K562 (cell line): ENCODE measurements at regions not wholly inside any gene's neighbourhood (a gene's known extent, or its start where the extent isn't known, plus 50 kb on each side); places are given as distances from the start of the nearest gene placed in this dataset.

Experiments used
- ATAC-seq: fragments of 200-7000 bp; cut with Tn5 transposase; 3 replicates; pipeline ENCODE4 v1.9.1; 2020; ENCODE audit warnings: moderate library complexity
- BruUV-seq: library from RNA; stranded (reverse); fragments of 400-500 nt; replicated peaks from 2 replicates; lab custom pipeline; 2021; lab: Mats Ljungman, UMichigan
- CTCF ChIA-PET: fragments of 300-600 bp; formaldehyde crosslinking; extraction: SDS; loops from one replicate; lab custom pipeline; 2021; ENCODE audit warnings: low intra/inter-chr PET ratio; lab: Yijun Ruan, JAX
- POLR2A ChIA-PET: fragments of 300-600, 350-650 bp; sonication (Branson Sonifier 250); formaldehyde crosslinking; extraction: SDS; loops from one replicate; lab custom pipeline; 2021; ENCODE audit warnings: antibody characterized with exemption, inconsistent platforms; lab: Yijun Ruan, JAX
- DNase-seq, 4 experiments: peaks; one replicate each; pipeline versions ENCODE4 v3.0.0 to v3.0.0-alpha.2; 2011 to 2018; ENCODE audit warnings: low spot score in 3 of 4, mixed read lengths in 3 of 4; ENCODE audit errors: extremely low read depth in 1 of 4
- FAIRE-seq: peaks from 2 replicates; lab custom pipeline; 2011; peaks lifted over from hg19 to GRCh38; lab: Jason Lieb, UNC
- H2AFZ ChIP-seq: 2 replicates; pipeline ENCODE4 v1.6.0; 2011; ENCODE audit warnings: low read depth, low read length, control low read depth, inconsistent platforms
- H3K27ac ChIP-seq: fragments of 200-600 bp; 3 replicates; pipeline ENCODE4 v1.8.0; 2011; ENCODE audit warnings: low read depth, mild to moderate bottlenecking, control low read depth, inconsistent platforms, low read length, moderate library complexity, mixed read lengths; ENCODE audit errors: extremely low read depth
- H3K27me3 ChIP-seq, 2 experiments: fragments of 300-600 bp in 1 of 2; 2 replicates in 1 of 2; 3 replicates in 1 of 2; pipeline versions ENCODE4 v1.6.0 to v1.8.0; 2011; ENCODE audit warnings: inconsistent platforms in 2 of 2, low read length in 2 of 2, mild to moderate bottlenecking in 1 of 2, mixed read lengths in 1 of 2, moderate library complexity in 1 of 2; ENCODE audit not compliant: control insufficient read depth in 2 of 2, insufficient read depth in 2 of 2
- H3K36me3 ChIP-seq: fragments of 300-600 bp; 3 replicates; pipeline ENCODE4 v1.8.0; 2011; ENCODE audit warnings: mild to moderate bottlenecking, low read length, inconsistent platforms; ENCODE audit not compliant: control insufficient read depth, insufficient read depth
- H3K4me1 ChIP-seq, 2 experiments: fragments of 200-600 bp in 1 of 2; replicated peaks in 1 of 2; 2 replicates in 1 of 2; 3 replicates in 1 of 2; pipeline versions ENCODE4 v1.5.1 to v1.8.0; 2011; ENCODE audit warnings: inconsistent platforms in 2 of 2, low read length in 2 of 2, mild to moderate bottlenecking in 1 of 2, mixed read lengths in 1 of 2, moderate library complexity in 1 of 2; ENCODE audit not compliant: control insufficient read depth in 2 of 2, insufficient read depth in 2 of 2
- H3K4me2 ChIP-seq: 2 replicates; pipeline ENCODE4 v1.6.1; 2011; ENCODE audit warnings: low read length, control low read depth, inconsistent platforms, mixed read lengths; ENCODE audit not compliant: insufficient read depth
- H3K4me3 ChIP-seq: fragments of 200-600 bp; sonication (generic), shearing (Covaris generic); 2 replicates; pipeline ENCODE4 v1.5.1; 2016; ENCODE audit warnings: control low read depth, inconsistent platforms
- H3K79me2 ChIP-seq: fragments of 200-600 bp; 3 replicates; pipeline ENCODE4 v1.8.0; 2011; ENCODE audit warnings: low read length, inconsistent platforms; ENCODE audit not compliant: control insufficient read depth, insufficient read depth
- H3K9ac ChIP-seq, 2 experiments: 2 replicates each; pipeline versions ENCODE4 v1.6.0 to v1.6.1; 2011; ENCODE audit warnings: low read depth in 2 of 2, low read length in 2 of 2, control low read depth in 1 of 2, inconsistent platforms in 1 of 2, mild to moderate bottlenecking in 1 of 2, mixed read lengths in 1 of 2; ENCODE audit not compliant: insufficient read depth in 1 of 2
- H3K9me1 ChIP-seq: one replicate; pipeline ENCODE4 v1.6.0; 2011; ENCODE audit warnings: inconsistent platforms, mild to moderate bottlenecking, low read length, moderate library complexity; ENCODE audit not compliant: control insufficient read depth, insufficient read depth
- H3K9me3 ChIP-seq: replicated peaks from 2 replicates; pipeline ENCODE4 v1.5.1; 2011; ENCODE audit warnings: low read depth, low read length, inconsistent platforms; ENCODE audit not compliant: control insufficient read depth, insufficient read depth
- H4K20me1 ChIP-seq: replicated peaks from 2 replicates; pipeline ENCODE4 v1.6.1; 2011; ENCODE audit warnings: low read length, inconsistent platforms, mixed read lengths; ENCODE audit not compliant: control insufficient read depth, insufficient read depth
- CGGBP1 ChIP-seq: fragments of 250-450 bp; sonication (Bioruptor Pico); IDR thresholded peaks from 2 replicates; pipeline ENCODE4 v1.9.0; 2021; ENCODE audit warnings: mild to moderate bottlenecking
- FIP1L1 ChIP-seq: fragments of 200-400 bp; formaldehyde crosslinking; IDR thresholded peaks from 2 replicates; pipeline ENCODE4 v1.6.1; 2018; ENCODE audit warnings: mild to moderate bottlenecking, low read depth, low read length; ENCODE audit not compliant: poor library complexity, severe bottlenecking
- HDGF ChIP-seq: fragments of 450-650 bp; IDR thresholded peaks from 2 replicates; pipeline ENCODE4 v1.6.1; 2016
- HSF4 ChIP-seq: fragments of 250-450 bp; sonication (Bioruptor Pico); IDR thresholded peaks from 2 replicates; pipeline ENCODE4 v2.1.2; 2022; ENCODE audit warnings: mild to moderate bottlenecking, moderate library complexity, borderline replicate concordance
- NEUROD1 ChIP-seq: fragments of 150-350 bp; IDR thresholded peaks from 2 replicates; pipeline ENCODE4 v1.6.1; 2014; ENCODE audit warnings: borderline replicate concordance, low read length, low read depth; ENCODE audit not compliant: partially characterized antibody
- NFXL1 ChIP-seq: fragments of 450-650 bp; formaldehyde crosslinking; IDR thresholded peaks from 2 replicates; pipeline ENCODE4 v1.4.0; 2021; ENCODE audit warnings: mild to moderate bottlenecking
- SNAPC5 ChIP-seq: fragments of 250-450 bp; sonication (Bioruptor Pico); IDR thresholded peaks from 2 replicates; pipeline ENCODE4 v1.8.0; 2021; ENCODE audit warnings: moderate library complexity, mild to moderate bottlenecking, inconsistent platforms
- ZNF655 ChIP-seq: fragments of 250-450 bp; sonication (Bioruptor Pico); IDR thresholded peaks from 2 replicates; pipeline ENCODE4 v1.5.0; 2021
- WGBS: fragments of 100-300 bp; shearing (Covaris generic); methylation state at CpG from one replicate; pipeline ENCODE4 v1.1.6; 2016; ENCODE audit warnings: low coverage, mixed read lengths; ENCODE audit not compliant: insufficient coverage; ENCODE audit errors: missing lambda C conversion rate; 5-methylcytosine and 5-hydroxymethylcytosine counted together
- in situ Hi-C: fragments of 300-500 bp; cut with MboI; formaldehyde crosslinking; loops from 4 replicates; pipeline ENCODE4 v1.15.0; 2018; ENCODE audit warnings: inconsistent platforms, mixed read lengths
- intact Hi-C: fragments of 100-400 bp; cut with micrococcal nuclease; formaldehyde crosslinking; loops from 2 replicates; pipeline ENCODE4 v1.14.2; 2022

- FAIRE-seq (no peak), ATAC-seq (no peak), DNase-seq (no peak)
- CTCF ChIA-PET, result no interaction called here
- no peaks in the 10 kb centered on the region for H3K79me2 ChIP-seq
- H3K9me3 ChIP-seq, result no peaks in the 10 kb centered on the region; the same call in 1 of the 2 replicates
- no peaks in the 10 kb centered on the region for H3K4me1 ChIP-seq
- intact Hi-C loops (no loop called here), in situ Hi-C loops (no loop called here)
- TF ChIP-seq HDGF, result no peak
- no peak for TF ChIP-seq ZNF655 (CRISPR knock-in tag)
- no peak for TF ChIP-seq NEUROD1
- no peak for TF ChIP-seq SNAPC5 (CRISPR knock-in tag)
- TF ChIP-seq CGGBP1, result no peak
- TF ChIP-seq HSF4, result no peak
- TF ChIP-seq FIP1L1, result no peak
- TF ChIP-seq NFXL1, result no peak
- no peak overlapping the region for H3K4me3 ChIP-seq
- WGBS, result 0% methylated on average over 5 of the region's 5 CpGs
- H4K20me1 ChIP-seq, result no peaks in the 10 kb centered on the region
- no peak overlapping the region for H3K9ac ChIP-seq
- H3K27me3 ChIP-seq, result no peaks in the 10 kb centered on the region
- POLR2A ChIA-PET, result no interaction called here
- no peak overlapping the region for H3K4me2 ChIP-seq
- H2AFZ ChIP-seq, result no peak overlapping the region
- H3K9me1 ChIP-seq, result no peaks in the 10 kb centered on the region
- H3K27ac ChIP-seq, result no peak overlapping the region
- no peaks in the 10 kb centered on the region for H3K36me3 ChIP-seq
- no TSS peak for BruUV-seq
Measured at GRCh38 chr11:103848686-103849085, 187.8 kb upstream of the DDI1 start.
